ENCODE measurements at regions not wholly inside any gene's neighbourhood (a gene's known extent, or its start where the extent isn't known, plus 50 kb on each side); places are given as distances from the start of the nearest gene placed in this dataset.

- H3K4me2 ChIP-seq (ENCODE audit: extremely low read depth, insufficient read depth, low read length): no peak overlapping the region
- no peaks in the 10 kb centered on the region for H3K27me3 ChIP-seq (ENCODE audit: control insufficient read depth, insufficient read depth, low read length)
- no peak for TF ChIP-seq EZH2 (IDR thresholded peaks at IDR 0.05; ENCODE audit: low read length, missing control alignments)
- TF ChIP-seq CTCF (conservative IDR thresholded peaks at IDR 0.05 in 1 of 2, IDR thresholded peaks at IDR 0.05 in 1 of 2; ENCODE audit: low read depth in 1 of 2, low read length in 2 of 2): no peak
- H4K20me1 ChIP-seq (ENCODE audit: control insufficient read depth, extremely low read depth, insufficient read depth, low read length): no peaks in the 10 kb centered on the region
- no peak overlapping the region for H3K27ac ChIP-seq (ENCODE audit: insufficient read depth, low read length)
- H3K36me3 ChIP-seq (ENCODE audit: control insufficient read depth, insufficient read depth, low read length): no peaks in the 10 kb centered on the region
- no peak for DNase-seq (ENCODE audit: low read depth in 2 of 2)
- no peak overlapping the region for H2AFZ ChIP-seq (ENCODE audit: low read length)
- H3K9me3 ChIP-seq (ENCODE audit: control insufficient read depth, insufficient read depth, low read depth, low read length): no peaks in the 10 kb centered on the region
- H3K4me3 ChIP-seq (replicated peaks in 1 of 4; ENCODE audit: control extremely low read depth in 1 of 4, insufficient read depth in 1 of 4, low read depth in 3 of 4, low read length in 4 of 4): no peak overlapping the region
- H3K4me1 ChIP-seq (ENCODE audit: control insufficient read depth, extremely low read depth, insufficient read depth, low read length): no peaks in the 10 kb centered on the region
- no peak overlapping the region for H3K9ac ChIP-seq (ENCODE audit: insufficient read depth, low read length)
- H3K79me2 ChIP-seq (ENCODE audit: control insufficient read depth, insufficient read depth, low read length): no peaks in the 10 kb centered on the region
Observed at GRCh38 chrX:125621588-125621927, 301.9 kb downstream of the TEX13C start.

GRCh38 chrX:125622899-125623298 is 303.2 kb downstream of the TEX13C start:
- no peak overlapping the region for H3K27ac ChIP-seq (ENCODE audit: insufficient read depth, low read length)
- no peak overlapping the region for H2AFZ ChIP-seq (ENCODE audit: low read length)
- H3K79me2 ChIP-seq (ENCODE audit: control insufficient read depth, insufficient read depth, low read length): no peaks in the 10 kb centered on the region
- H3K36me3 ChIP-seq (ENCODE audit: control insufficient read depth, insufficient read depth, low read length): no peaks in the 10 kb centered on the region
- no peak overlapping the region for H3K4me2 ChIP-seq (ENCODE audit: extremely low read depth, insufficient read depth, low read length)
- H3K27me3 ChIP-seq (ENCODE audit: control insufficient read depth, insufficient read depth, low read length): no peaks in the 10 kb centered on the region
- H3K4me3 ChIP-seq (replicated peaks in 1 of 4; ENCODE audit: control extremely low read depth in 1 of 4, insufficient read depth in 1 of 4, low read depth in 3 of 4, low read length in 4 of 4): no peak overlapping the region
- H3K9ac ChIP-seq (ENCODE audit: insufficient read depth, low read length): no peak overlapping the region
- no peak for DNase-seq (ENCODE audit: low read depth in 2 of 2)
- H4K20me1 ChIP-seq (ENCODE audit: control insufficient read depth, extremely low read depth, insufficient read depth, low read length): no peaks in the 10 kb centered on the region
- H3K9me3 ChIP-seq (ENCODE audit: control insufficient read depth, insufficient read depth, low read depth, low read length): no peaks in the 10 kb centered on the region
- no peaks in the 10 kb centered on the region for H3K4me1 ChIP-seq (ENCODE audit: control insufficient read depth, extremely low read depth, insufficient read depth, low read length)
- TF ChIP-seq CTCF (conservative IDR thresholded peaks at IDR 0.05 in 1 of 2, IDR thresholded peaks at IDR 0.05 in 1 of 2; ENCODE audit: low read depth in 1 of 2, low read length in 2 of 2) (no peak), EZH2 (IDR thresholded peaks at IDR 0.05; ENCODE audit: low read length, missing control alignments) (no peak)

- TF ChIP-seq EZH2 (IDR thresholded peaks at IDR 0.05; ENCODE audit: low read length, missing control alignments): no peak
- TF ChIP-seq CTCF (conservative IDR thresholded peaks at IDR 0.05 in 1 of 2, IDR thresholded peaks at IDR 0.05 in 1 of 2; ENCODE audit: low read depth in 1 of 2, low read length in 2 of 2): no peak
- Histone ChIP-seq H3K4me2 (ENCODE audit: extremely low read depth, insufficient read depth, low read length) (no peak overlapping the region), H3K27ac (ENCODE audit: insufficient read depth, low read length) (no peak overlapping the region), H3K4me1 (ENCODE audit: control insufficient read depth, extremely low read depth, insufficient read depth, low read length) (no peaks in the 10 kb centered on the region), H3K27me3 (ENCODE audit: control insufficient read depth, insufficient read depth, low read length) (no peaks in the 10 kb centered on the region), H2AFZ (ENCODE audit: low read length) (no peak overlapping the region), H3K9me3 (ENCODE audit: control insufficient read depth, insufficient read depth, low read depth, low read length) (no peaks in the 10 kb centered on the region), H3K4me3 (replicated peaks in 1 of 4; ENCODE audit: control extremely low read depth in 1 of 4, insufficient read depth in 1 of 4, low read depth in 3 of 4, low read length in 4 of 4) (no peak overlapping the region), H3K79me2 (ENCODE audit: control insufficient read depth, insufficient read depth, low read length) (no peaks in the 10 kb centered on the region), H3K36me3 (ENCODE audit: control insufficient read depth, insufficient read depth, low read length) (no peaks in the 10 kb centered on the region), H4K20me1 (ENCODE audit: control insufficient read depth, extremely low read depth, insufficient read depth, low read length) (no peaks in the 10 kb centered on the region), H3K9ac (ENCODE audit: insufficient read depth, low read length) (no peak overlapping the region)
- no peak for DNase-seq (ENCODE audit: low read depth in 2 of 2)
Observed at GRCh38 chrX:125627676-125628075, 308.0 kb downstream of the TEX13C start.

Measured in fibroblast of lung (primary cell).